C4-2B (cell line): ENCODE measurements at regions not wholly inside any gene's neighbourhood (a gene's known extent, or its start where the extent isn't known, plus 50 kb on each side); places are given as distances from the start of the nearest gene placed in this dataset.

Source experiments
- H3K27ac ChIP-seq: fragments of 450-650 bp; 2 replicates; pipeline ENCODE4 v1.5.1; 2017
- CTCF ChIP-seq: fragments of 450-650 bp; conservative IDR thresholded peaks from 2 replicates; pipeline ENCODE4 v1.5.1; 2017; ENCODE audit warnings: mild to moderate bottlenecking
- ZFX ChIP-seq: fragments of 450-650 bp; IDR thresholded peaks from 2 replicates; pipeline ENCODE4 v1.6.1; 2017

- no peak overlapping the region for H3K27ac ChIP-seq
- TF ChIP-seq ZFX (no peak), CTCF (no peak)
Measured at GRCh38 chr16:22763437-22764080, 50.4 kb upstream of the HS3ST2 start.
